Right lobe of liver (tissue), 6 donors: ENCODE measurements at regions not wholly inside any gene's neighbourhood (a gene's known extent, or its start where the extent isn't known, plus 50 kb on each side); places are given as distances from the start of the nearest gene placed in this dataset.

Experiments
- ATAC-seq, 4 donors: fragments of 200-7000 bp; cut with Tn5 transposase; one replicate each; pipeline ENCODE4 v1.9.1; 2020; ENCODE audit warnings: mild to moderate bottlenecking in 4 of 4, moderate library complexity in 4 of 4
- DNase-seq, 3 donors: peaks; one replicate each; pipeline ENCODE4 v3.0.0-alpha.2; 2020
- H3K27ac ChIP-seq, 3 donors: fragments of 200-600 bp; one replicate each; pipeline ENCODE4 v1.8.0; 2022
- H3K27me3 ChIP-seq, 2 donors: fragments of 200-600 bp; one replicate each; pipeline ENCODE4 v1.8.0; 2022
- H3K36me3 ChIP-seq, 4 donors: fragments of 200-600 bp; sonication (generic) in 1 of 4; one replicate each; pipeline versions ENCODE4 v1.5.1 to v1.8.0; 2017 to 2022; ENCODE audit warnings: control low read depth in 1 of 4
- H3K4me1 ChIP-seq, 4 donors: fragments of 200-600 bp; sonication (generic) in 1 of 4; one replicate each; pipeline versions ENCODE4 v1.5.1 to v1.8.0; 2017 to 2022; ENCODE audit warnings: control low read depth in 1 of 4
- H3K4me3 ChIP-seq, 3 donors: fragments of 200-600 bp; one replicate each; pipeline ENCODE4 v1.8.0; 2022
- H3K9me3 ChIP-seq, 4 donors: fragments of 200-600 bp; sonication (generic) in 1 of 4; one replicate each; pipeline versions ENCODE4 v1.5.1 to v1.8.0; 2017 to 2022; ENCODE audit warnings: control low read depth in 1 of 4
- POLR2A ChIP-seq: fragments of 450-650 bp; IDR thresholded peaks from one replicate; pipeline ENCODE4 v1.6.1; 2017; ENCODE audit warnings: antibody characterized with exemption, mild to moderate bottlenecking
- WGBS: methylation state at CpG from one replicate; pipeline ENCODE4 v1.1.6; 2018; ENCODE audit warnings: low coverage, low lambda C conversion rate; ENCODE audit not compliant: insufficient coverage; ENCODE audit errors: missing lambda C conversion rate; 5-methylcytosine and 5-hydroxymethylcytosine counted together
- intact Hi-C, 2 donors: fragments of 100-400 bp; cut with DNase I; formaldehyde crosslinking; loops; one replicate each; pipeline versions ENCODE4 v1.11.2 to v1.14.1; 2022
- TF ChIP-seq, protein P1 (sequence below), 4 donors: fragments of 200-600 bp in 3 of 4; fragments of 450-650 bp in 1 of 4; IDR thresholded peaks; one replicate each; pipeline versions ENCODE4 v1.5.1 to v1.8.0; 2016 to 2022; ENCODE audit warnings: antibody characterized with exemption in 4 of 4, mild to moderate bottlenecking in 2 of 4
- donor health status: DM: no; HTN: yes; CAD: no.
- donor health status: DM: no; HTN: no; CAD: no.
- donor health status: DM: no; HTN: no; CAD: no.
- donor health status: DM: no; HTN: yes; CAD: no.
- donor health status: DM: no; HTN: yes; CAD: no.

DNA sequence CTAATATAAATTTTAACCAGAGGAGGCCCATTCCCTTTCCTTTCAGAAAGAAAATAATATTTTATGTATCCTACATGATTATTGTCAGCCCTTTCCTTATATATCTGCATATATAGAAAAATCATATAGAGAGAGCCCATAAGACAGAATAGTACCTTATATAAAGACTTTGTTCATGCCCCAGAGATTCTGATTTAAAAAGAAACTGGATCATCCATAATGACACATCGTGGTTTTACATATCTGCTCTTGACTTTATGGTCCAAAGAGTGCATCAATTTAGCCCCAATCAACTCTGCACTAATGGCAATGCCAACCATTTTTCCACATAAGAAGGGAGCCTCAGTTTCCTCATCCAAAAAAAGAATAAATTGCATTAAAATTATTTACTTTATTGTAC is 937.5 kb downstream of the GATA3 start:
- H3K27me3 ChIP-seq, result no peaks in the 10 kb centered on the region
- ATAC-seq, result no peak
- WGBS, result 50% methylated on average over 1 of the region's 1 CpG

DNA sequence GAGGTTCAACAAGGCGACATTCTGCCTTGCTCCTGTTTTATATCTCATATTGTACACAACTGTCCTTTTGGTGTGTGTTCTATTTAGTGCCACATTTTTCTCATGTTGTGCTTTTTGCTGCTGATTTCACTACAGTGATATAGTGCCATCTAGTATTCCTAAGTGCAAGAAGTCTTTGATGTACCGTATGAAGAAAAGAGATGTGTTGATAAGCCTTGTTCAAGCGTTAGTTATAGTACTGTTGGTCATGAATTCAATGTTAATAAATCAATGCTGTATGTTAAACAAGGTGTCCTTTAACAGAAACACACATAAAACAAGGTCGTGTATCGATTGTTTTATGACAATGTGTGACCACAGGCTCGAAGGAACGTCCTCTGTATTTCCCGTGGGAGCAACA is 939.4 kb downstream of the GATA3 start:
- Histone ChIP-seq H3K27ac (no peak overlapping the region), H3K27me3 (no peaks in the 10 kb centered on the region), H3K9me3 (no peaks in the 10 kb centered on the region), H3K4me3 (no peak overlapping the region), H3K36me3 (no peaks in the 10 kb centered on the region), H3K4me1 (no peaks in the 10 kb centered on the region)
- TF ChIP-seq, protein P1, sequence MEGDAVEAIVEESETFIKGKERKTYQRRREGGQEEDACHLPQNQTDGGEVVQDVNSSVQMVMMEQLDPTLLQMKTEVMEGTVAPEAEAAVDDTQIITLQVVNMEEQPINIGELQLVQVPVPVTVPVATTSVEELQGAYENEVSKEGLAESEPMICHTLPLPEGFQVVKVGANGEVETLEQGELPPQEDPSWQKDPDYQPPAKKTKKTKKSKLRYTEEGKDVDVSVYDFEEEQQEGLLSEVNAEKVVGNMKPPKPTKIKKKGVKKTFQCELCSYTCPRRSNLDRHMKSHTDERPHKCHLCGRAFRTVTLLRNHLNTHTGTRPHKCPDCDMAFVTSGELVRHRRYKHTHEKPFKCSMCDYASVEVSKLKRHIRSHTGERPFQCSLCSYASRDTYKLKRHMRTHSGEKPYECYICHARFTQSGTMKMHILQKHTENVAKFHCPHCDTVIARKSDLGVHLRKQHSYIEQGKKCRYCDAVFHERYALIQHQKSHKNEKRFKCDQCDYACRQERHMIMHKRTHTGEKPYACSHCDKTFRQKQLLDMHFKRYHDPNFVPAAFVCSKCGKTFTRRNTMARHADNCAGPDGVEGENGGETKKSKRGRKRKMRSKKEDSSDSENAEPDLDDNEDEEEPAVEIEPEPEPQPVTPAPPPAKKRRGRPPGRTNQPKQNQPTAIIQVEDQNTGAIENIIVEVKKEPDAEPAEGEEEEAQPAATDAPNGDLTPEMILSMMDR (IDR thresholded peaks at IDR 0.05), result no peak
- ATAC-seq (no peak), DNase-seq (no peak)
- intact Hi-C loops, result no loop called here
- 46% methylated on average over 8 of the region's 8 CpGs for WGBS

More for the DNA sequence above, 937.5 kb downstream of the GATA3 start:
- no peaks in the 10 kb centered on the region for H3K9me3 ChIP-seq
- H3K4me1 ChIP-seq, result no peaks in the 10 kb centered on the region
- no peaks in the 10 kb centered on the region for H3K36me3 ChIP-seq
- no peak overlapping the region for H3K4me3 ChIP-seq
- intact Hi-C loops, result no loop called here
- no peak for TF ChIP-seq POLR2A
- TF ChIP-seq, protein P1 (IDR thresholded peaks at IDR 0.05), result no peak
- DNase-seq, result no peak
- H3K27ac ChIP-seq, result no peak overlapping the region

DNA sequence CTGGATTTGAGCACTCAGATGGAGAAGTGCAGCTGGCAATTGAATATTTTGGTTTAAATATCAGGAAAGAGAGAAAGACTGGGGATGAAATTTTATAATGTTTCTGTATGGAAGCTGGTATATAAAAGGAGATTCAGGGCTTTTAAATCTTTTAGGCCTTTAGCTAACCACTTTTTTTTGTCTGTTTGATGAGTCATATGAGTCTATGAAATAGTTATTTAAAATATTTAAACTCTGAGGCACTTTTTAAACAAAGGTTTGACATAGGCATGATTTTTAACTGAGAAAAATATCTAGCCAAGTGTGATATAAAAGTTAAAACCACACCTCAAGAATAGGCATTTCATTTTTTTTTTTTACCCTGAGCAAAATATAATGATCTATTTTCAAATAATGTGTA is 944.3 kb downstream of the GATA3 start:
- H3K27ac ChIP-seq, result no peak overlapping the region
- no peak overlapping the region for H3K4me3 ChIP-seq
- no peaks in the 10 kb centered on the region for H3K4me1 ChIP-seq
- DNase-seq (no peak), ATAC-seq (no peak)
- intact Hi-C loops, result no loop called here
- TF ChIP-seq, protein P1 (IDR thresholded peaks at IDR 0.05), result no peak
- TF ChIP-seq POLR2A, result no peak
- H3K36me3 ChIP-seq, result no peaks in the 10 kb centered on the region
- no peaks in the 10 kb centered on the region for H3K9me3 ChIP-seq
- no peaks in the 10 kb centered on the region for H3K27me3 ChIP-seq

DNA sequence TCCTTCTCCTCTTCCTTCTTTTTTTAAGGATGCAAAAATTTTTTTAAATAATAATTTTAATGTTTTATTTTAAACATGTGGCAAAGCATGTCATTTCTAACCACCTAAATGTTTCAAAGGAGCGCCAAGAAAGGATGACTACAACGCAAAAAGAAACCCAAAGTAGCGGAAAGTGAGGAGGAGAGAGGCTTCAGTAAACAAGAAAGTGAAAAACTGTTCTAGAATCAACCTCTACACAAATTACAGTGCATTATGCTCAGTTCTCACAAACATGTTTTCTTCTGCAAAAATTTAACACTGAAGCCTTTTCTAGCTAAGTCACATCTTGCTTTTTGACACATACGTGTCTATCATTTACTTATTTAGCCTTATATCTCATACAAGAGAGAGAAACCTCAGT is 948.6 kb downstream of the GATA3 start:
- H3K4me3 ChIP-seq, result no peak overlapping the region
- no peak for TF ChIP-seq POLR2A
- TF ChIP-seq, protein P1 (IDR thresholded peaks at IDR 0.05), result no peak
- ATAC-seq (no peak), DNase-seq (no peak)
- no peak overlapping the region for H3K27ac ChIP-seq
- intact Hi-C loops, result no loop called here
- WGBS, result 74% methylated on average over 4 of the region's 4 CpGs
- H3K27me3 ChIP-seq, result no peaks in the 10 kb centered on the region
- H3K4me1 ChIP-seq, result no peaks in the 10 kb centered on the region
- H3K36me3 ChIP-seq, result no peaks in the 10 kb centered on the region
- H3K9me3 ChIP-seq, result no peaks in the 10 kb centered on the region

DNA sequence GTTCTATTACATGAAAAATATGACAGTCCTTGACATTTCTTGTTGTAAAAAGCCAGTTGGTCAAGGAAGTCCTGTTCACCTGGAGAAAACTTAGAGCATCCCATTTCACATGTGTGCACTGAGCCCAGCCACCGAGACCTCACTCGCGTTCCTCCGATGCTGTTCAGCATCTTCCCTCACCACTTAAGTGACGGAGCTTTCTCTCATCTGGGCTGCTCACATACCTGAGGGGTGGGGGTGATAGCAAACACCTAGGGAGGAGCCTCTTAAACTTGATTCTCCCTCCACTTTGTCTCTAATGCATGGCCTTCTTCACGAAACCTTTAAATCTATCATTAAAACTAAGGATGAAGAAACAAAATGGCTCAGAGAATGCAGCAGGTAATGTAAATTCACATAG is 950.2 kb downstream of the GATA3 start:
- TF ChIP-seq, protein P1 (IDR thresholded peaks at IDR 0.05), result no peak
- no peak for TF ChIP-seq POLR2A
- Histone ChIP-seq H3K9me3 (no peaks in the 10 kb centered on the region), H3K4me3 (no peak overlapping the region), H3K27me3 (no peaks in the 10 kb centered on the region), H3K36me3 (no peaks in the 10 kb centered on the region), H3K4me1 (no peaks in the 10 kb centered on the region), H3K27ac (no peak overlapping the region)
- 45% methylated on average over 6 of the region's 6 CpGs for WGBS
- intact Hi-C loops, result no loop called here
- DNase-seq, result no peak
- ATAC-seq, result no peak
